B cell (primary cell): ENCODE measurements at regions not wholly inside any gene's neighbourhood (a gene's known extent, or its start where the extent isn't known, plus 50 kb on each side); places are given as distances from the start of the nearest gene placed in this dataset.

ENCODE experiments used
- ATAC-seq: fragments of 200-7000 bp; cut with Tn5 transposase; one replicate; pipeline ENCODE4 v1.10.0; 2021; ENCODE audit warnings: low read depth, mild to moderate bottlenecking, moderate number of reproducible peaks, moderate library complexity
- CTCF ChIA-PET: fragments of 350-600 bp; sonication (Branson Sonifier 250); formaldehyde crosslinking; loops from one replicate; lab custom pipeline; 2021; ENCODE audit warnings: antibody characterized with exemption, inconsistent platforms; lab: Charles Lee
- POLR2A ChIA-PET: fragments of 350-600 bp; sonication (Branson Sonifier 250); formaldehyde crosslinking; loops from one replicate; lab custom pipeline; 2021; ENCODE audit warnings: antibody characterized with exemption; lab: Charles Lee
- DNase-seq: peaks from one replicate; pipeline ENCODE4 v3.0.0; 2013
- H2AFZ ChIP-seq: 2 replicates; pipeline ENCODE4 v1.6.1; 2012; ENCODE audit warnings: mild to moderate bottlenecking, low read depth, low read length; ENCODE audit not compliant: insufficient read depth, poor library complexity, severe bottlenecking
- H3K27ac ChIP-seq, 2 donors: 1 replicate in 1 of 2; 2 replicates in 1 of 2; pipeline ENCODE4 v1.5.1; 2012 to 2013; ENCODE audit warnings: low read length in 2 of 2, mild to moderate bottlenecking in 2 of 2, moderate library complexity in 1 of 2
- H3K27me3 ChIP-seq, 4 experiments: fragments of 200-600 bp in 1 of 4; sonication (generic) in 1 of 4; replicated peaks in 1 of 4; 1 replicate in 2 of 4; 2 replicates in 2 of 4; pipeline versions ENCODE4 v1.6.1 to v1.7.0; 2013 to 2016; ENCODE audit warnings: low read length in 3 of 4, mild to moderate bottlenecking in 2 of 4, mixed read lengths in 1 of 4, moderate library complexity in 1 of 4; ENCODE audit not compliant: insufficient read depth in 4 of 4, control insufficient read depth in 3 of 4; ENCODE audit errors: control extremely low read depth in 1 of 4
- H3K36me3 ChIP-seq, 2 experiments: replicated peaks in 1 of 2; 1 replicate in 1 of 2; 2 replicates in 1 of 2; pipeline versions ENCODE4 v1.6.1 to v1.7.1; 2013; ENCODE audit warnings: low read length in 1 of 2; ENCODE audit not compliant: insufficient read depth in 2 of 2, control insufficient read depth in 1 of 2; ENCODE audit errors: control extremely low read depth in 1 of 2, extremely low read depth in 1 of 2
- H3K4me1 ChIP-seq, 2 donors: fragments of 200-600 bp in 1 of 2; sonication (generic) in 1 of 2; 1 replicate in 1 of 2; 2 replicates in 1 of 2; pipeline versions ENCODE4 v1.5.1 to v1.6.1; 2013 to 2017; ENCODE audit warnings: low read length in 2 of 2; ENCODE audit not compliant: control insufficient read depth in 2 of 2, insufficient read depth in 2 of 2
- H3K4me2 ChIP-seq: replicated peaks from 2 replicates; pipeline ENCODE3; 2012; ENCODE audit warnings: mild to moderate bottlenecking, low read depth, low read length; ENCODE audit not compliant: poor library complexity, severe bottlenecking
- H3K4me3 ChIP-seq, 5 experiments: fragments of 200-600 bp in 1 of 5; sonication (generic) in 1 of 5; 1 replicate in 3 of 5; 2 replicates in 2 of 5; pipeline versions ENCODE4 v1.5.1 to v1.7.0; 2011 to 2016; ENCODE audit warnings: low read length in 4 of 5, mild to moderate bottlenecking in 4 of 5, low read depth in 2 of 5, control low read depth in 1 of 5, moderate library complexity in 1 of 5; ENCODE audit not compliant: insufficient read depth in 1 of 5; ENCODE audit errors: control extremely low read depth in 1 of 5, extremely low read depth in 1 of 5
- H3K79me2 ChIP-seq: fragments of 200-600 bp; sonication (generic); one replicate; pipeline ENCODE4 v1.6.0; 2016; ENCODE audit warnings: low read length; ENCODE audit not compliant: control insufficient read depth, insufficient read depth
- H3K9ac ChIP-seq: fragments of 200-600 bp; sonication (generic); 2 replicates; pipeline ENCODE4 v1.6.1; 2017; ENCODE audit warnings: mild to moderate bottlenecking, low read length, moderate library complexity
- H3K9me3 ChIP-seq, 3 donors: one replicate each; pipeline versions ENCODE4 v1.6.1 to v1.7.1; 2013; ENCODE audit warnings: low read length in 2 of 3; ENCODE audit not compliant: control insufficient read depth in 2 of 3, insufficient read depth in 1 of 3; ENCODE audit errors: control extremely low read depth in 1 of 3
- H4K20me1 ChIP-seq: 2 replicates; pipeline ENCODE4 v1.6.0; 2012; ENCODE audit warnings: mild to moderate bottlenecking, low read length; ENCODE audit not compliant: insufficient read depth, control insufficient read depth, poor library complexity, severe bottlenecking
- H3K27ac Mint-ChIP-seq: one replicate; pipeline ENCODE4 v1.8.0; 2021; ENCODE audit warnings: mixed read lengths
- H3K27me3 Mint-ChIP-seq: one replicate; pipeline ENCODE4 v1.8.0; 2021; ENCODE audit warnings: mixed read lengths
- H3K4me1 Mint-ChIP-seq: one replicate; pipeline ENCODE4 v1.8.0; 2021; ENCODE audit warnings: mixed read lengths
- H3K4me3 Mint-ChIP-seq: one replicate; pipeline ENCODE4 v1.8.0; 2021; ENCODE audit warnings: mixed read lengths
- H3K9me3 Mint-ChIP-seq: one replicate; pipeline ENCODE4 v1.8.0; 2022; ENCODE audit warnings: mixed read lengths; ENCODE audit not compliant: insufficient read depth
- CTCF ChIP-seq: fragments of 200-600 bp; IDR thresholded peaks from one replicate; pipeline ENCODE4 v1.8.0; 2022; ENCODE audit warnings: antibody characterized with exemption, mild to moderate bottlenecking
- EZH2 ChIP-seq: IDR thresholded peaks from 2 replicates; pipeline ENCODE4 v1.6.1; 2012; ENCODE audit warnings: borderline replicate concordance, low read depth, mild to moderate bottlenecking, moderate library complexity, low read length; ENCODE audit not compliant: insufficient read depth, poor library complexity, severe bottlenecking
- WGBS: methylation state at CpG from one replicate; pipeline ENCODE4 v1.1.5; 2013; ENCODE audit warnings: missing lambda C conversion rate; ENCODE audit not compliant: insufficient coverage; 5-methylcytosine and 5-hydroxymethylcytosine counted together
- intact Hi-C: fragments of 100-400 bp; cut with micrococcal nuclease; formaldehyde crosslinking; loops from one replicate; pipeline ENCODE4 v1.10.0; 2022

GRCh38 chr5:116900793-116901192, 326.2 kb upstream of the SEMA6A start:
- no peaks in the 10 kb centered on the region for H3K36me3 ChIP-seq
- no peaks in the 10 kb centered on the region for H3K9me3 Mint-ChIP-seq
- POLR2A ChIA-PET, result no interaction called here
- WGBS, result no CpG with 5 or more reads among the region's 1 CpG
- intact Hi-C loops, result no loop called here
- no peaks in the 10 kb centered on the region for H3K4me1 ChIP-seq
- H3K4me3 ChIP-seq, result no peak overlapping the region
- no peak overlapping the region for H3K4me2 ChIP-seq
- H3K4me1 Mint-ChIP-seq, result peaks cover 7% of the 10 kb centered on the region
- no peak for TF ChIP-seq EZH2
- TF ChIP-seq CTCF, result no peak
- H3K27me3 Mint-ChIP-seq, result peaks cover 5% of the 10 kb centered on the region
- no peak for ATAC-seq
- no peak for DNase-seq
- H3K4me3 Mint-ChIP-seq, result no peak overlapping the region
- H2AFZ ChIP-seq, result no peak overlapping the region
- no peaks in the 10 kb centered on the region for H3K27me3 ChIP-seq
- CTCF ChIA-PET, result no interaction called here
- H3K9ac ChIP-seq, result no peak overlapping the region
- no peak overlapping the region for H3K27ac ChIP-seq
- H4K20me1 ChIP-seq, result no peaks in the 10 kb centered on the region
- H3K79me2 ChIP-seq, result no peaks in the 10 kb centered on the region
- H3K27ac Mint-ChIP-seq, result no peak overlapping the region
- H3K9me3 ChIP-seq, result peaks cover 0 to 2% (median 0%) of the 10 kb centered on the region in 3 donors

DNA sequence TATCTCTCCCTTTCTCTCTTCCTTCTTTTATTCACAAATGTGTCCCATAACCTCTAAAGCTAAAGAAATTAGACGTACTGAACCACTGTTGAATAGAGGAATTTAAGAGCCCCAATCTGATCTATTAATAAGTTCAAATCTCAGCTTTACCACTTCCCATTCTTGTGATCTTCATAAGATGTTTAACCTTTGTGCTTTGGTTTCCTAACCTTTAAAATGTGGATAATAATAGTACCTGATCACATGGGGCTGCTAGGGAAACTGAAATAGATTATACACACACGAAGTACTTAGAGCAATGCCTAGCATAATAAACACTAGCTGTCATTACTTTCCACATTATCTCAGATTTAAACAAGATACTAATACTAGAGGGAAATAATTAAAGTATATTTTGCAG, 324.3 kb upstream of the SEMA6A start:
- H3K36me3 ChIP-seq, result no peaks in the 10 kb centered on the region
- H3K79me2 ChIP-seq, result no peaks in the 10 kb centered on the region
- WGBS, result no CpG with 5 or more reads among the region's 2 CpGs
- ChIA-PET POLR2A (no interaction called here), CTCF (no interaction called here)
- no peak overlapping the region for H3K27ac ChIP-seq
- no peaks in the 10 kb centered on the region for H3K27me3 ChIP-seq
- H3K9ac ChIP-seq, result no peak overlapping the region
- no peak overlapping the region for H3K4me3 ChIP-seq
- H3K4me1 ChIP-seq, result no peaks in the 10 kb centered on the region
- H2AFZ ChIP-seq, result no peak overlapping the region
- ATAC-seq (no peak), DNase-seq (no peak)
- peaks cover 0 to 2% (median 0%) of the 10 kb centered on the region in 3 donors for H3K9me3 ChIP-seq
- TF ChIP-seq CTCF, result no peak
- TF ChIP-seq EZH2, result no peak
- H3K4me2 ChIP-seq, result no peak overlapping the region
- peaks cover 5% of the 10 kb centered on the region for H3K27me3 Mint-ChIP-seq
- peaks cover 7% of the 10 kb centered on the region for H3K4me1 Mint-ChIP-seq
- H4K20me1 ChIP-seq, result no peaks in the 10 kb centered on the region
- no peak overlapping the region for H3K27ac Mint-ChIP-seq
- H3K4me3 Mint-ChIP-seq, result no peak overlapping the region
- no peaks in the 10 kb centered on the region for H3K9me3 Mint-ChIP-seq
- intact Hi-C loops, result no loop called here
